ENCODE measurements at regions not wholly inside any gene's neighbourhood (a gene's known extent, or its start where the extent isn't known, plus 50 kb on each side); places are given as distances from the start of the nearest gene placed in this dataset.

- TF ChIP-seq, protein P1, sequence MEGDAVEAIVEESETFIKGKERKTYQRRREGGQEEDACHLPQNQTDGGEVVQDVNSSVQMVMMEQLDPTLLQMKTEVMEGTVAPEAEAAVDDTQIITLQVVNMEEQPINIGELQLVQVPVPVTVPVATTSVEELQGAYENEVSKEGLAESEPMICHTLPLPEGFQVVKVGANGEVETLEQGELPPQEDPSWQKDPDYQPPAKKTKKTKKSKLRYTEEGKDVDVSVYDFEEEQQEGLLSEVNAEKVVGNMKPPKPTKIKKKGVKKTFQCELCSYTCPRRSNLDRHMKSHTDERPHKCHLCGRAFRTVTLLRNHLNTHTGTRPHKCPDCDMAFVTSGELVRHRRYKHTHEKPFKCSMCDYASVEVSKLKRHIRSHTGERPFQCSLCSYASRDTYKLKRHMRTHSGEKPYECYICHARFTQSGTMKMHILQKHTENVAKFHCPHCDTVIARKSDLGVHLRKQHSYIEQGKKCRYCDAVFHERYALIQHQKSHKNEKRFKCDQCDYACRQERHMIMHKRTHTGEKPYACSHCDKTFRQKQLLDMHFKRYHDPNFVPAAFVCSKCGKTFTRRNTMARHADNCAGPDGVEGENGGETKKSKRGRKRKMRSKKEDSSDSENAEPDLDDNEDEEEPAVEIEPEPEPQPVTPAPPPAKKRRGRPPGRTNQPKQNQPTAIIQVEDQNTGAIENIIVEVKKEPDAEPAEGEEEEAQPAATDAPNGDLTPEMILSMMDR (IDR thresholded peaks at IDR 0.05): no peak
These were observed 98.1 kb upstream of the PJA1 start for GRCh38 chrX:69263251-69263820.

GRCh38 chrX:69262036-69262936, 97.0 kb upstream of the PJA1 start:
- TF ChIP-seq, protein P1 (IDR thresholded peaks at IDR 0.05): no peak

- TF ChIP-seq, protein P1 (IDR thresholded peaks at IDR 0.05): no peak
These were observed 94.9 kb upstream of the PJA1 start for GRCh38 chrX:69260169-69260568.

DNA sequence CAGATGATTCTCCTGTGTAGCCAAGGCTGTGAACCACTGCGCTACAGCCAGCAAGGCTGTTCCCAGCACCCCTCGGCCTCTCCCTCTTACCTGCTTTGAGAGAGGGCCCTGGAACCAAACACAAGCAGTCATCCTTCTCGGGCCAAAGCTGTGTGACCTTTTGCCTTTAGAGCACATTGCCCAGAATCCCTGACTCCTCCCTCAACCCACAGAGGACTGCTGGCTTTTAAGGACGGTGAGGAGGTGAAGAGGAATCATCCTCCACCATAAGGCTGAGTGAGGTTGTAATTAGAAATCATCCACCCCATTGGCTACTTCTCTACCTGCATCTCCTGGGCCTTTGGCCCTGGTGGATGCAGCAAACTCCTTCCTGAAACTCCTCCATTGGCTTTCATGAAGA, 93.6 kb upstream of the PJA1 start:
- TF ChIP-seq, protein P1 (IDR thresholded peaks at IDR 0.05): no peak

DNA sequence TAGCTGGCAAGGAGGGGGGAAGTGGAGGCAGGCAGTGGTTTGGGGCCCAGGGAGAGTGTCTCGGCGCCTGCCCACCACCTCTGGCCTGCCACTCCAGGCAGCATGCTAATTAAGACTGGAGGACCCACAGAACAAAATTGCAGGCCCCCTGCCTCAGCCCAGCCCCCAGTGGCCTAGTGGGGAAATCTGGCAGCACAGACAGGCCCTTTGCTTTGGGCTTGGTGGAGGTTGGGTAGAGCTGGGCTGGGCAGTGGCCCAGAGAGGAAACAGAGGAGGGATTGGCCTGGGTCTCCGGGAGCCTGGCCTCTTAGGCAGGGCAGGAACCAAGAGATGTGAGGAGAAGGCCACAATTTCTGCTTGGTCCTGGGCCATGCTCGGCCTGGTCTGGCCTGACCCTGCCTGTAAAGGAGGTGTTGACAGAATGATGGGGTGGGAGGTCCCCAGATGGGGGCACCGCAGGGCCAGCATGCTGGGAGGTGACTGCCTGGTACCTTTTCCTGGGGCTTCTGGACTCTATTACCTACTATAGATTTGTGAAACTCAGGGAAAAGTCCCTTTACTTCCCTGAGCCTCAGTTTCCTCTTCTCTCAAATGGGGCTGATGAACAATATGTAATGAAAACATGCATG, 92.4 kb upstream of the PJA1 start:
- TF ChIP-seq, protein P1 (IDR thresholded peaks at IDR 0.05): no peak

DNA sequence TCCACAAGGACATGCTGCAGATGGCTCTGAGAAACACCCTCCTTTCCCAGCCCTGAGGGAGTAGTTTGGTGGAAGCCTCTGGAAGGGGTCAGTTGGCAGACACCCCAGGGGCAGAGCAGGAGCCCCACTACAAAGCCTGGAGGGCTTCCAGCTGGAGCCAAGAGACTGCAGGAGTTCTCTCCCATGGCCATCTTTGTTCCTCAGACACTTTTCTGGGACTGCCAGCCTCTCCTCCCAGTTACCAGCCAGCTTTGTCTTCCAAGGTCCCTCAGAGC, 91.0 kb upstream of the PJA1 start:
- TF ChIP-seq, protein P1 (IDR thresholded peaks at IDR 0.05): no peak

- TF ChIP-seq, protein P1 (IDR thresholded peaks at IDR 0.05): no peak
These were observed 90.4 kb upstream of the PJA1 start for GRCh38 chrX:69255441-69256290.
